ENCODE measurements at regions not wholly inside any gene's neighbourhood (a gene's known extent, or its start where the extent isn't known, plus 50 kb on each side); places are given as distances from the start of the nearest gene placed in this dataset.

- ChIA-PET CTCF (no interaction called here), POLR2A (no interaction called here)
- no peaks in the 10 kb centered on the region for H3K27me3 ChIP-seq (ENCODE audit: control insufficient read depth, insufficient read depth, low read length)
- BruUV-seq (replicated peaks): no TSS peak
- TF ChIP-seq CTCF (IDR thresholded peaks at IDR 0.05) (no peak), TCF7L2 (IDR thresholded peaks at IDR 0.05; ENCODE audit: low read depth, low read length) (no peak), REST (IDR thresholded peaks at IDR 0.05; ENCODE audit: insufficient read depth in 1 of 2, low read depth in 2 of 2, low read length in 1 of 2) (no peak), SIN3A (IDR thresholded peaks at IDR 0.05; ENCODE audit: borderline replicate concordance, insufficient read depth, low read depth, low read length) (no peak), POLR2AphosphoS5 (IDR thresholded peaks at IDR 0.05; ENCODE audit: low read depth, low read length) (no peak)
- no peaks in the 10 kb centered on the region for H3K4me1 ChIP-seq (ENCODE audit: control insufficient read depth, insufficient read depth, low read length)
- ATAC-seq: no peak
- no peak overlapping the region for H3K27ac ChIP-seq (ENCODE audit: low read length)
- no peak overlapping the region for H3K4me3 ChIP-seq (ENCODE audit: low read depth in 2 of 2, low read length in 2 of 2)
- intact Hi-C loops (cut with micrococcal nuclease; ENCODE audit: unreplicated experiment) (no loop called here), in situ Hi-C loops (cut with HindIII; ENCODE audit: low pct_unique_long_range_greater_than_20kb, low sequenced_read_pairs) (no loop called here)
- no peak for DNase-seq (ENCODE audit: low read depth, low spot score)
- no peaks in the 10 kb centered on the region for H3K9me3 ChIP-seq (ENCODE audit: control insufficient read depth, insufficient read depth, low read depth, low read length)
- H3K36me3 ChIP-seq (ENCODE audit: control insufficient read depth, insufficient read depth, low read length): no peaks in the 10 kb centered on the region
These were observed 2677.7 kb downstream of the ARAP2 start for GRCh38 chr4:33566649-33567048.

- ChIA-PET POLR2A (no interaction called here), CTCF (no interaction called here)
- Histone ChIP-seq H3K9me3 (ENCODE audit: control insufficient read depth, insufficient read depth, low read depth, low read length) (no peaks in the 10 kb centered on the region; the same call in 1 of the 2 replicates), H3K27ac (ENCODE audit: low read length) (no peak overlapping the region), H3K36me3 (ENCODE audit: control insufficient read depth, insufficient read depth, low read length) (no peaks in the 10 kb centered on the region), H3K4me3 (ENCODE audit: low read depth in 2 of 2, low read length in 2 of 2) (no peak overlapping the region), H3K27me3 (ENCODE audit: control insufficient read depth, insufficient read depth, low read length) (no peaks in the 10 kb centered on the region), H3K4me1 (ENCODE audit: control insufficient read depth, insufficient read depth, low read length) (no peaks in the 10 kb centered on the region)
- intact Hi-C loops (cut with micrococcal nuclease; ENCODE audit: unreplicated experiment) (no loop called here), in situ Hi-C loops (cut with HindIII; ENCODE audit: low pct_unique_long_range_greater_than_20kb, low sequenced_read_pairs) (no loop called here)
- ATAC-seq: no peak
- TF ChIP-seq POLR2AphosphoS5 (IDR thresholded peaks at IDR 0.05; ENCODE audit: low read depth, low read length): no peak
- TF ChIP-seq CTCF (IDR thresholded peaks at IDR 0.05): no peak
- TF ChIP-seq SIN3A (IDR thresholded peaks at IDR 0.05; ENCODE audit: borderline replicate concordance, insufficient read depth, low read depth, low read length): no peak
- no peak for TF ChIP-seq TCF7L2 (IDR thresholded peaks at IDR 0.05; ENCODE audit: low read depth, low read length)
- TF ChIP-seq REST (IDR thresholded peaks at IDR 0.05; ENCODE audit: insufficient read depth in 1 of 2, low read depth in 2 of 2, low read length in 1 of 2): no peak
- BruUV-seq (replicated peaks): no TSS peak
- no peak for DNase-seq (ENCODE audit: low read depth, low spot score)
These were observed 2666.5 kb downstream of the ARAP2 start for GRCh38 chr4:33577791-33578190.

All from Panc1 (cell line).